Activated CD4-positive, alpha-beta memory T cell treated with anti-CD3 and anti-CD28 coated beads for 36 hours (primary cell): ENCODE measurements at regions not wholly inside any gene's neighbourhood (a gene's known extent, or its start where the extent isn't known, plus 50 kb on each side); places are given as distances from the start of the nearest gene placed in this dataset.

Source experiments
- CTCF ChIA-PET: fragments of 350-600 bp; sonication (Branson Sonifier 250); formaldehyde crosslinking; loops from one replicate; lab custom pipeline; 2021; ENCODE audit warnings: antibody characterized with exemption, inconsistent platforms; lab: Charles Lee
- POLR2A ChIA-PET: fragments of 350-600 bp; sonication (Branson Sonifier 250); formaldehyde crosslinking; loops from one replicate; lab custom pipeline; 2021; ENCODE audit warnings: antibody characterized with exemption; lab: Charles Lee
- DNase-seq: peaks from one replicate; pipeline ENCODE4 v3.0.0-alpha.2; 2020
- H3K27ac Mint-ChIP-seq: one replicate; pipeline ENCODE4 v1.8.0; 2021; ENCODE audit warnings: mixed read lengths
- H3K27me3 Mint-ChIP-seq: one replicate; pipeline ENCODE4 v1.8.0; 2021; ENCODE audit warnings: mixed read lengths
- H3K36me3 Mint-ChIP-seq: one replicate; pipeline ENCODE4 v1.8.0; 2021; ENCODE audit warnings: mixed read lengths
- H3K4me1 Mint-ChIP-seq: one replicate; pipeline ENCODE4 v1.8.0; 2021; ENCODE audit warnings: low read depth, mixed read lengths
- H3K4me3 Mint-ChIP-seq: one replicate; pipeline ENCODE4 v1.8.0; 2021; ENCODE audit warnings: mild to moderate bottlenecking, mixed read lengths
- H3K9me3 Mint-ChIP-seq: one replicate; pipeline ENCODE4 v1.8.0; 2021; ENCODE audit warnings: mixed read lengths
- intact Hi-C: fragments of 100-400 bp; cut with micrococcal nuclease; formaldehyde crosslinking; loops from one replicate; pipeline ENCODE4 v1.15.1; 2023

DNA sequence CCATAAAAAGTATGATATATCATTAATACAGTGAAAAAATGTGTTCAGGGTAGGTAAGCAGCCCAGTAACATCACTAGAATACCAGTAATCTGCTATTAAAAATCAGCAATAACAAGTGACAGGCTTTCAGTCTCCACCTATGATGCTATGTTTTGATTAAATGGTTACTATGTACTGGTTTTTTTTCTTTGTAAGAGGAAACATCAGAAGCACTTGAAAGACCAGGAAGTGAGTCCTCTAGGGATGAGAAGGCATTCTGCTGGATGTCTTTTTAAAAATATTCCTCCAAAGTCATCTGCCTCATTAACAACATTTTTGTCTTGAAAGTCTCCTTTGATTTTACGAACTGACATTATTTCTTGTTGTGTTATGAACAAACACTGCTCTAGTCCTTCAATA lies 136.0 kb upstream of the FAM98A start:
- no peaks in the 10 kb centered on the region for H3K36me3 Mint-ChIP-seq
- H3K27ac Mint-ChIP-seq = no peak overlapping the region
- ChIA-PET CTCF (no interaction called here), POLR2A (no interaction called here)
- H3K4me1 Mint-ChIP-seq = no peaks in the 10 kb centered on the region
- H3K27me3 Mint-ChIP-seq = no peaks in the 10 kb centered on the region
- intact Hi-C loops = no loop called here
- no peaks in the 10 kb centered on the region for H3K9me3 Mint-ChIP-seq
- H3K4me3 Mint-ChIP-seq = no peak overlapping the region
- no peak for DNase-seq

DNA sequence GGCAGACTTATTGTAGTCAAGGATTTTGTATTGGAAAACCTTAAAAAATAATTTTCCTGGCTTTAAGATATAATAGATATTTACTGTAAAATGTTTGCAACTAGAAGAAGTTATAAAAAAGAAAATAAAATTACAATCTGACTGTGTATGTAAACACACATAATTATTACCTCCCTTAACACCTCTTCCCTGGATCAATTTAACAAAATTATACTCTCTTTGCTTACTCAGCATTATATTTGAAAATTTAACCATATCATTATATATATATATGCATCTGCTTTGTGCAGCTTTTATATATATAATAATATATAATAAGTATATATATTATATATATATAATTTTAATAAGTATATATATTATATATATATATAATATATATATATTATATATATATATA lies 131.7 kb upstream of the FAM98A start:
- H3K27ac Mint-ChIP-seq = no peak overlapping the region
- ChIA-PET POLR2A (no interaction called here), CTCF (no interaction called here)
- H3K4me3 Mint-ChIP-seq = no peak overlapping the region
- H3K4me1 Mint-ChIP-seq = no peaks in the 10 kb centered on the region
- DNase-seq = no peak
- no peaks in the 10 kb centered on the region for H3K9me3 Mint-ChIP-seq
- intact Hi-C loops = no loop called here
- H3K36me3 Mint-ChIP-seq = no peaks in the 10 kb centered on the region
- H3K27me3 Mint-ChIP-seq = no peaks in the 10 kb centered on the region

DNA sequence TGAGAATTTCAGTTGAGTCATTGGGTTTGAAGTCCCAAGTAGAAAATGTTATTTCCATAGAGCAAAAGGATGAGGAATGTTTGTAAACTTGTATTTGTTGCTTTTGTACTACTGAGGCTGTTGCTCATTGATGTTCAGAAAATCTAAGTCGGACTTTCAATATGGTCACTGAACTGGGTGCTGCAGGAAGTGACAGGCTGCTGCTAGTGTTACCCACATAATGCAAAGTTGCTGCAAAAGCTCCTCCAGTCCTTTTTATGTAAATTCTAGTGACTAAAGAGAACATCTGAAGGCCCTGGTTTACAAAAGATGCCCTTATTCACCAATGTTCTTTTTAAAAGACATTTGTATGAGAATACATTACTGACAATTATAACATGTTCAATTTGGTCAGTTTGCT lies 131.1 kb upstream of the FAM98A start:
- Mint-ChIP-seq H3K27ac (no peak overlapping the region), H3K9me3 (no peaks in the 10 kb centered on the region), H3K4me1 (no peaks in the 10 kb centered on the region), H3K36me3 (no peaks in the 10 kb centered on the region), H3K27me3 (no peaks in the 10 kb centered on the region), H3K4me3 (no peak overlapping the region)
- intact Hi-C loops = no loop called here
- POLR2A ChIA-PET = no interaction called here
- CTCF ChIA-PET = no interaction called here
- DNase-seq = no peak

DNA sequence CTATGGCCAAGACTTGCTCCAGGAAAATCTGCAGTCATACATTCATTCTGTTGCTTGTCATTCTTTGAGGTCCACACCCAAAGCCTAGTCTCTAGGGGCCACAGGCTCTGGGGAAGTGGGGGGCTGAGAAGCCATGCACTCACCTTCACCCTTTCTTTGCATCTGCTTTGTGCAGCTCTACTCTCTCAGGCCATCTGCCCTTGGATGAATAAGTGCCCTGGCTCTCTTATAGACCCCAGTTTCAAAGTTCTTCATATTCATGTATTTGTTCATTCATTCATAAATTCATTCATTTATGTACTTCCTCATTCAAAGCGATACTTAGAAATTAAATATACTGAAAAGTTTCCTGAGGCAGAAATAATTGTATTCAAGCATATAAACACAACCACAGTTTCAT lies 130.3 kb upstream of the FAM98A start:
- ChIA-PET POLR2A (no interaction called here), CTCF (no interaction called here)
- intact Hi-C loops = no loop called here
- no peak for DNase-seq
- Mint-ChIP-seq H3K27me3 (no peaks in the 10 kb centered on the region), H3K9me3 (no peaks in the 10 kb centered on the region), H3K27ac (no peak overlapping the region), H3K4me3 (no peak overlapping the region), H3K4me1 (no peaks in the 10 kb centered on the region), H3K36me3 (no peaks in the 10 kb centered on the region)

DNA sequence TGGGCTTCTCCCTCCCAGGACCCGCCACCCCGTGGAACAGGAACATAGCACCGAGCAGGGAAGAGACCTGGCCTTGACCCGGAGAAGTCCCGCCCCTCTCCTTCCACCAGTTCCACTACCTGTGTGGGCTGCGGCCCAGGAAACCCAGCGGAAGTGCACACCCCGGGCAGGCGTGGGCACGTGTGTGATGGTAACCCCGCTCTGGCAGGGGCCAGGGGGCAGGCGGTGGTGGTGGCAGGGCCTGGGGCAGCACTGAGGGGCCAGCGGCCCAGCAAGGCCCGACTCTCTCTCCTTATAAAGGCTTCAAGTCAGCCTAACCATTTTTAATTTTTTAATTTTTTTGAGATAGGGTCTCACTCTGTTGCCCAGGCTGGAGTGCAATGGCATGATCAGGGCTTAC lies 129.0 kb upstream of the FAM98A start:
- Mint-ChIP-seq H3K9me3 (no peaks in the 10 kb centered on the region), H3K4me1 (no peaks in the 10 kb centered on the region), H3K27me3 (no peaks in the 10 kb centered on the region), H3K36me3 (no peaks in the 10 kb centered on the region), H3K27ac (no peak overlapping the region), H3K4me3 (no peak overlapping the region)
- ChIA-PET POLR2A (no interaction called here), CTCF (no interaction called here)
- intact Hi-C loops = no loop called here
- DNase-seq = no peak

DNA sequence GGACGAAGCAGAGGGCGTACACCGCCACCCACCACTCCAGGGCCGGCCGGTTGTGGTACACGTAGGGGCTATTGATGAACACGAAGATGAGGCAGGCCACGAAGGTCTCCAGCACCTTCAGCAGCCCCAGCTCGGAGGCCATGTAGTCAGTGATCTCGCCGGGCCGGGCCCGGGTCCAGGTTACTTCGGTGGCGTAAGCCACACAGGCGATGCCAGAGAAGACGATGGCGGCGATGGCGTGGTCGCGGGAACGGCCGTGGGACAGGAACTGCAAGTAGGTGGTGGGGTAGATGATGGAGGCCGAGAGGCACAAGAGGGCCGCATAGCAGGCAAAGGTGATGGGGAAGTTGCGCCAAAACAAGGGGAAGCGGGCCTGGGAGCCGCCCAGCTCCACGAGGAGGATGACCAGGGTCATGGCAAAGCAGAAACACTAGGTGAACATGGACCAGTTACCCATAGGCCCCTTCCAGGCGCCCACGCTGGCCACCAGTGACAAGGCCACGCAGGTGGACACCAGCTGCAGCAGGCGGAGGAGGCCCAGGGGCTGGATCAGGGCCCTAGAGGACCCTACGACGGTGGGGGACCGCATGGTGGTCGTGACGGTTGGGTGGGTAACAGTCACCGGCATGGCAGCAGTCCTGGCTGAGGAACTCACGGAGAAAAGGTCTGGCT lies 128.4 kb upstream of the FAM98A start:
- POLR2A ChIA-PET = no interaction called here
- CTCF ChIA-PET = no interaction called here
- Mint-ChIP-seq H3K4me1 (no peaks in the 10 kb centered on the region), H3K27me3 (no peaks in the 10 kb centered on the region), H3K4me3 (no peak overlapping the region), H3K27ac (no peak overlapping the region), H3K9me3 (no peaks in the 10 kb centered on the region), H3K36me3 (no peaks in the 10 kb centered on the region)
- intact Hi-C loops = no loop called here
- DNase-seq = no peak

DNA sequence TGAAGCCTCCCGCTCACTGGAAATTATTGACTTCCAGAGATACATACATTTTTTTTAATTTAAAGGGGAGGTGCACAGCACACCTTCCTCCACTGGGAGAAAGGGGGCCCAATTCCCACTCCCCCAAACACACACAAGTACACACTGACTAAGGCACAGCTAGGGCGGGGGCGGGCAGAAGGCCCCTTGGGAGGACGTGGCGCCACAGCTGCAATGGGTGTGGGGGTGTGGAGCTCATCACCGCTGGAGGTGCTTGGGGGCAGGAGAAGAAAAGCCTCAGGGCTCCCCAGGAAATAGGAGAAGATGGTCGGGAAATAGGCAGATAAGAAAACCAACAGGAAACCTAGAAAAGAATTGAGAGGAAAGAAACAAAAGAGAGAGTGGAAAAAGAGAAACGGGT lies 127.3 kb upstream of the FAM98A start:
- DNase-seq = no peak
- no peaks in the 10 kb centered on the region for H3K27me3 Mint-ChIP-seq
- H3K4me1 Mint-ChIP-seq = no peaks in the 10 kb centered on the region
- no peaks in the 10 kb centered on the region for H3K36me3 Mint-ChIP-seq
- H3K9me3 Mint-ChIP-seq = no peaks in the 10 kb centered on the region
- no peak overlapping the region for H3K4me3 Mint-ChIP-seq
- no peak overlapping the region for H3K27ac Mint-ChIP-seq
- ChIA-PET POLR2A (no interaction called here), CTCF (no interaction called here)
- intact Hi-C loops = no loop called here

DNA sequence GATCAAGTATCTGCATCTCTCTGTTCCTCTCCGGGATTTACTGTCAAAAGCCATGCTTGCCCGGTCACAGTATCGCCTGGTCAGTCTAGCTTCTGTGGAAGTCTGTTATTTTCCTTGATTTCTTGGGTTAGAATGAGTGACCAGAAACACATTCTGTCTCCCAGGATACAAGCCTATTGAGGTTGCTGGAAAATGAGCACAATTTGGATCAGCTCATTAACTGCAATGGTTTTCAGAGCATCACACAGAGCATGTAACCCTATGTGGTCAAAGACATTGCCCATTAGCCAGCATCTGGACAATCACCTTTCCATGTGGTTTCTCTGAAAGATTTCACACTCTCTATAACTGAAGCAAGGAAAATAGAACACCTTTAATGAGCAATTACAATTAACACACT lies 124.2 kb upstream of the FAM98A start:
- Mint-ChIP-seq H3K27me3 (no peaks in the 10 kb centered on the region), H3K9me3 (no peaks in the 10 kb centered on the region), H3K27ac (no peak overlapping the region), H3K4me1 (no peaks in the 10 kb centered on the region), H3K4me3 (no peak overlapping the region), H3K36me3 (no peaks in the 10 kb centered on the region)
- intact Hi-C loops = no loop called here
- POLR2A ChIA-PET = interaction anchor here (1.2 kb wide), 1 partner anchor 34 kb away, joined by 3 read pairs; no protein-coding TSS in a partner anchor
- CTCF ChIA-PET = no interaction called here
- DNase-seq = no peak

DNA sequence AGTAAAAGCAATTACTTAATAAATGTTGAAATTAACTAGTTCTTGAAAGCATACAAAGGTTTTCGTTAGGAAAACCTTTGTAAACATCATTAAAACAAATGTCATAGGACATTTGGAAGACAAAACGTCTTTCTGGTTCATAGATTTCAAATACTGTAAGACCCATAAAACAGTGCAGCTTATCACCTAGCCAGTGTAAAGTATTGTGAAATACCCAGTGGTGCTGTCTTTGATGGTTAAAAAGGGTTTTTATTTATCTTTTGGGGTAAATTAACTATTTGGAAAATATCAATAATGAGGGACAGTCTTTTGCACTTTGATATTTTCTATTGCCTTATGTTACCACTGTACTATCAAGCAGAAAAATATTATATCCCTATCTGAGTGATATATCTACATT lies 120.0 kb upstream of the FAM98A start:
- ChIA-PET CTCF (no interaction called here), POLR2A (no interaction called here)
- Mint-ChIP-seq H3K4me1 (no peaks in the 10 kb centered on the region), H3K27ac (no peak overlapping the region), H3K27me3 (peaks cover 5% of the 10 kb centered on the region), H3K4me3 (no peak overlapping the region), H3K9me3 (no peaks in the 10 kb centered on the region), H3K36me3 (no peaks in the 10 kb centered on the region)
- no peak for DNase-seq
- intact Hi-C loops = no loop called here

DNA sequence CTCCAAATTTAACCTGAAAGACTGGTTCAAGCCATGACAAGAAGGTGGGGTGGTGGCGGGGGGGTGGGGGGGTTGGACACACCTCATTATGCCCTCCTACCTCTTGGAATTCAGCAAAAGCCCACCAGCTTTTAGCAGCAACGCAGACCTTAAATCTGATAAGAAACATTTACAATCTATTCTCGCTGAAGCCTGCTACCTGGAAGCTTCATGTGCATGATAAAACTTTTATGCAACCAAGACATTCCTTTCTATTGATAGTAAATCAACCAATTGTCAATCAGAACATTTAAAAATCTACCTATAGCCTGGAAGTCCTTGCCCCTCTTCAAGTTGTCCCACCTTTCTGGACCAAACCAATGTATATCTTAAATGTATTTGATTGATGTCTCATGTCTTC lies 113.6 kb upstream of the FAM98A start:
- Mint-ChIP-seq H3K9me3 (no peaks in the 10 kb centered on the region), H3K36me3 (no peaks in the 10 kb centered on the region), H3K27me3 (peaks cover 5% of the 10 kb centered on the region), H3K4me1 (no peaks in the 10 kb centered on the region), H3K27ac (no peak overlapping the region), H3K4me3 (no peak overlapping the region)
- POLR2A ChIA-PET = no interaction called here
- no peak for DNase-seq
- CTCF ChIA-PET = no interaction called here
- intact Hi-C loops = no loop called here

DNA sequence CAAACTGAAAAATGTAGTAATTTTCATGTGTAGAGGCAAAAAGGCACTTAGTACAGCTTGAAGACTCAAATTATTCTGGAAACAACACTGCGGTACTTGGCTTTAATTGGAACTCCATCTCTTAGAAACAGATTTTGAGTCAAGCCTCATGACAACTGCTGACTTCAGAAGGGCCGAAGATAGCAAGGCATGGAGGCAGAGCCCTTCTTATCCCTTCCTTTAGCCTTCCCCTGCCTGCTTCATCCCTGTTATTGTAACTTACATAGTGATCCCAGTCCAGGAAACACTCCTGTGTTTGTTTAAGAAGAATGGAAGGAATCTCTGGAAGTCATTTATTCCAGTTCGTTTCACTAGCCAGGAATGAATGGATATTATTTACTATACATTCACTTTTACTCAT lies 110.9 kb upstream of the FAM98A start:
- Mint-ChIP-seq H3K4me3 (no peak overlapping the region), H3K4me1 (no peaks in the 10 kb centered on the region), H3K27me3 (no peaks in the 10 kb centered on the region), H3K36me3 (no peaks in the 10 kb centered on the region), H3K27ac (no peak overlapping the region), H3K9me3 (no peaks in the 10 kb centered on the region)
- ChIA-PET CTCF (no interaction called here), POLR2A (no interaction called here)
- DNase-seq = no peak
- intact Hi-C loops = no loop called here

DNA sequence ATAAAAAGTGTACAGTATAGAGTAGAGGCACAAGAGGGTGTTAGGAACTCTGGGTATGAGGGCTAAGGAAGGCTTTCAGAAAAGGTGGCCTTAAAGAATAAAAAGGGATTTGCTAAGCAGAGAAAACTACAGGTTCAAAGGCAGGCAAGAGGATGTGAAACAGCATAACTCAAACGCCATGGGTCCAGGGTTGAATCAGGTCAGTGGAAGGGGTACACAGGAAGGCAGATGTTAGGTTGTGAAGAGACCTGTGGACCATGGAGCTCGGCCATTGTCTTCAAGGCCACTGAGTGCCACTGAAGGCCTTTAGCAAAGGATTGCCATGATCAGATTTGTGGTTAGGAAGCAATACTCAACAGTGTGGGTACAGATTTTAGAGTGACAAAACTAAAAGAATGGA lies 108.2 kb upstream of the FAM98A start:
- DNase-seq = no peak
- ChIA-PET POLR2A (no interaction called here), CTCF (interaction anchor here (1.0 kb wide), 1 partner anchor 9 kb away, joined by 3 read pairs; no protein-coding TSS in a partner anchor)
- Mint-ChIP-seq H3K27ac (no peak overlapping the region), H3K9me3 (no peaks in the 10 kb centered on the region), H3K27me3 (no peaks in the 10 kb centered on the region), H3K4me1 (no peaks in the 10 kb centered on the region), H3K4me3 (no peak overlapping the region), H3K36me3 (no peaks in the 10 kb centered on the region)
- intact Hi-C loops = no loop called here

DNA sequence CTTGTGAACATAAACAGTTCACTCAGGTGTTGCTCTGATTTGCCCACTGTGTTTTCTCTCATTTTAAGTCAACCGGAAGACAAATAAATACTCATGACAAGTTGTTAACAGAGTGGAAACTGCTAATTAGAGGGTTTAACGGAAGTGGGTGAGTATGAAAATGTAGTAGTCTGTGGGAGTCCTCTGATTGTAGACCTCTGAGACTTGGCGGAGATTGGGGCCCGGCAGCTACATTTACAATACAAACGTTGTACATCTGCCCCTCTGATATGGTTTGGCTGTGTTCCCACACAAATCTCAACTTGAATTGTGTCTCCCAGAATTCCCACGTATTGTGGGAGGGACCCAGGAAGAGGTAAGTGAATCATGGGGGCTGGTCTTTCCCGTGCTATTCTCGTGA lies 107.3 kb upstream of the FAM98A start:
- Mint-ChIP-seq H3K27ac (no peak overlapping the region), H3K4me1 (no peaks in the 10 kb centered on the region), H3K36me3 (no peaks in the 10 kb centered on the region), H3K27me3 (no peaks in the 10 kb centered on the region), H3K4me3 (no peak overlapping the region), H3K9me3 (no peaks in the 10 kb centered on the region)
- POLR2A ChIA-PET = no interaction called here
- no peak for DNase-seq
- CTCF ChIA-PET = no interaction called here
- intact Hi-C loops = no loop called here
